ENCODE measurements at regions not wholly inside any gene's neighbourhood (a gene's known extent, or its start where the extent isn't known, plus 50 kb on each side); places are given as distances from the start of the nearest gene placed in this dataset.

DNA sequence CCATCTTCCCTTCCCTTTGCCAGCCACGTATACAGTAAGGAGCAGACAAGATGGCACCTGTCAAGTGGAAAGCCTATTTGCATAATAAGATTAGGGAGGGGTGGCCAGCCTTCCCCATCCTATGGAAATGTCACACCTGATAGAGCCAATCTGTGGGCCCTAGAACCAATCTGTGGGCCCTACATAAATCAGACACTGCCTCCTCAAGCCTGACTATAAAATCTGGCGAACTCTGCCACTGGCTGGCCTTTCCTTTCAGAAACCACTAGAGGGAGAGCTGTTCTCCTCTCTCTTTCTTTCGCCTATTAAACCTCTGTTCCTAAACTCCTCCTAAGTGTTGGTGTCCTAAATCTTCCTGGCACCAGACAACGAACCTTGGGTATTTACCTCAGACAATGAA lies 231.5 kb upstream of the KLHL1 start:
- no peaks in the 10 kb centered on the region for H3K4me1 ChIP-seq (ENCODE audit: control insufficient read depth, insufficient read depth, low read length)
- no peak overlapping the region for H3K9ac ChIP-seq (ENCODE audit: low read length)
- H3K27me3 ChIP-seq (replicated peaks; ENCODE audit: control insufficient read depth, insufficient read depth, low read length) = no peaks in the 10 kb centered on the region
- no peak overlapping the region for H3K4me3 ChIP-seq (ENCODE audit: low read length)
- H3K9me3 ChIP-seq (ENCODE audit: control insufficient read depth, low read length) = no peaks in the 10 kb centered on the region
- no peaks in the 10 kb centered on the region for H3K36me3 ChIP-seq (ENCODE audit: control insufficient read depth, insufficient read depth, low read length, severe bottlenecking)
- peak; percentile 10 for DNase-seq (ENCODE audit: low read depth)

- Histone ChIP-seq H3K4me3 (ENCODE audit: low read length) (no peak overlapping the region), H3K9me3 (ENCODE audit: control insufficient read depth, low read length) (no peaks in the 10 kb centered on the region), H3K4me1 (ENCODE audit: control insufficient read depth, insufficient read depth, low read length) (no peaks in the 10 kb centered on the region), H3K27me3 (replicated peaks; ENCODE audit: control insufficient read depth, insufficient read depth, low read length) (no peaks in the 10 kb centered on the region), H3K36me3 (ENCODE audit: control insufficient read depth, insufficient read depth, low read length, severe bottlenecking) (no peaks in the 10 kb centered on the region), H3K9ac (ENCODE audit: low read length) (no peak overlapping the region)
- no peak for DNase-seq (ENCODE audit: low read depth)
Measured at GRCh38 chr13:70338609-70339008, 230.4 kb upstream of the KLHL1 start.

- H3K4me3 ChIP-seq (ENCODE audit: low read length) = no peak overlapping the region
- no peaks in the 10 kb centered on the region for H3K4me1 ChIP-seq (ENCODE audit: control insufficient read depth, insufficient read depth, low read length)
- no peaks in the 10 kb centered on the region for H3K27me3 ChIP-seq (replicated peaks; ENCODE audit: control insufficient read depth, insufficient read depth, low read length)
Measured at GRCh38 chr13:70336866-70337265, 228.6 kb upstream of the KLHL1 start.

DNA sequence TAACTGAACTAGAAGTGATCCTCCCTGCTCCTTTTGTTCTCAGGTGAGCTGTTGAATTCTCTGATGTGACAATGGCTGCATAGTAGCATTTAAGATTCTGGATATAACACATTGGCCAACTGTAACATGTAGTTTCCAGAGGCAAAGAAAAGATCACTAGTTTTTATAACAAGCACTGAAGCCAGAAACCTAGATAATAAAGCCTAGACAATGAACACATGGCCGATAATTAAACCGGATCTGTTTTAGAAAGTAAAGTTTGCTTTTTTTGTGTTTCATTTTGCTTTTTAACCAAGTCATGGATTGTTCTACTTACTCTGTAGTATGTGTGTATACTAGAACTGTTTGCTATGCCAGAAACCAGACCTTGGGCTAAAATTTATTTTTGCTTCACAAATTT lies 225.5 kb upstream of the KLHL1 start:
- no peaks in the 10 kb centered on the region for H3K4me1 ChIP-seq (ENCODE audit: control insufficient read depth, insufficient read depth, low read length)

More at GRCh38 chr13:70336866-70337265, 228.6 kb upstream of the KLHL1 start:
- no peak overlapping the region for H3K9ac ChIP-seq (ENCODE audit: low read length)
- H3K36me3 ChIP-seq (ENCODE audit: control insufficient read depth, insufficient read depth, low read length, severe bottlenecking) = no peaks in the 10 kb centered on the region
- H3K9me3 ChIP-seq (ENCODE audit: control insufficient read depth, low read length) = no peaks in the 10 kb centered on the region
- DNase-seq (ENCODE audit: low read depth) = no peak

DNA sequence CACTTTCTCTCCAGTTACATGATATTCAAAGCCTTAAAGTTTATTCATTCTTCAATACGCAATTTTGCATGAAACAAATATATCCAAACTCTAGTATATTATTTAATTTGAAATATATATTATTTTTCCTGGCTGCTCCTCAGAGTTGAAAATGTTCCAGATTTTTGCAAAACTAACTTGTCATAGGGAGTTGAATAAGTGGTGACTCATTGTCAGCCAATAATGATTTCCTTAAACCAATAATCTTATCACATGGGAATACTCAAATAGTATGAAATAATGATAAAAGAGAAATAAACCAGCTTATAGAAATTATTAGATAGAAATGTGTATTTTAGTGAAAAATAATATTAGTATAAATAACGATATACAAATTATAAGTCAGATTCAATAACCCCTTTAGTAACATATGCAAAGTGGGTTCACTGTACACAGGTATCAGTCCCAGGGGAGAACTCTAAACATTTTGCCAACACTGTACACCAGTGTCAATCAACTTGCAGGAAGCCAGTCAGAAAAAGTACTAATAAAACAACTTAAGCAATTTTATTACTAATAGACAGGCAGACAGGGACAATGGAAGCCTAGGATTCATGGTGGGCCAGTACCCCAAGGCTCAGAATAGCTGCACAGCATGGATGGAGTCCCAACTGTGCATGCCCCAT lies 222.6 kb upstream of the KLHL1 start:
- Histone ChIP-seq H3K9me3 (ENCODE audit: control insufficient read depth, low read length) (no peaks in the 10 kb centered on the region), H3K36me3 (ENCODE audit: control insufficient read depth, insufficient read depth, low read length, severe bottlenecking) (no peaks in the 10 kb centered on the region), H3K4me1 (ENCODE audit: control insufficient read depth, insufficient read depth, low read length) (no peaks in the 10 kb centered on the region), H3K4me3 (ENCODE audit: low read length) (no peak overlapping the region), H3K9ac (ENCODE audit: low read length) (no peak overlapping the region), H3K27me3 (replicated peaks; ENCODE audit: control insufficient read depth, insufficient read depth, low read length) (no peaks in the 10 kb centered on the region)
- no peak for DNase-seq (ENCODE audit: low read depth)

More for the DNA sequence above, 225.5 kb upstream of the KLHL1 start:
- Histone ChIP-seq H3K27me3 (replicated peaks; ENCODE audit: control insufficient read depth, insufficient read depth, low read length) (no peaks in the 10 kb centered on the region), H3K9me3 (ENCODE audit: control insufficient read depth, low read length) (no peaks in the 10 kb centered on the region), H3K36me3 (ENCODE audit: control insufficient read depth, insufficient read depth, low read length, severe bottlenecking) (no peaks in the 10 kb centered on the region), H3K4me3 (ENCODE audit: low read length) (no peak overlapping the region), H3K9ac (ENCODE audit: low read length) (no peak overlapping the region)
- DNase-seq (ENCODE audit: low read depth) = no peak

DNA sequence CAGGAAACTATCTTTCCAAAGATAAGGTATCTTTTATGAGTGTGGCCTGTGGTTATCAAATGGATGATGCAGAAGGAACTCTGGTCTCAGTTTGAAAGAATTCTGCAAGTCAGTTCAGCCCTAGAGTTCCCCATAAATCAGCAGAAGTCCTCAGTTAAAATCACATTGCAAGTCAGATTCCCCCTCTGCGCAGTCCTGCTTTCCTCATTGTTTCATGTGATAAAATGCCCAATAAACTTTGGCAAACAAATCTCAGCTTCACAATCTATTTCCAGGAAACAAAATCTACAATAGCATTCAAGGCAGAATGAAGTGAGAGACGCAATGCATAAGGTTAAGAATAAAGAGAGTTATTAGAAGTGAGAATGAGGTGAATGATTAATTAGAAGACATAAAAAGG lies 216.3 kb upstream of the KLHL1 start:
- H3K36me3 ChIP-seq (ENCODE audit: control insufficient read depth, insufficient read depth, low read length, severe bottlenecking) = no peaks in the 10 kb centered on the region
- no peaks in the 10 kb centered on the region for H3K9me3 ChIP-seq (ENCODE audit: control insufficient read depth, low read length)
- H3K4me1 ChIP-seq (ENCODE audit: control insufficient read depth, insufficient read depth, low read length) = no peaks in the 10 kb centered on the region
- no peak overlapping the region for H3K4me3 ChIP-seq (ENCODE audit: low read length)
- no peak for DNase-seq (ENCODE audit: low read depth)
- H3K27me3 ChIP-seq (replicated peaks; ENCODE audit: control insufficient read depth, insufficient read depth, low read length) = no peaks in the 10 kb centered on the region
- H3K9ac ChIP-seq (ENCODE audit: low read length) = no peak overlapping the region

DNA sequence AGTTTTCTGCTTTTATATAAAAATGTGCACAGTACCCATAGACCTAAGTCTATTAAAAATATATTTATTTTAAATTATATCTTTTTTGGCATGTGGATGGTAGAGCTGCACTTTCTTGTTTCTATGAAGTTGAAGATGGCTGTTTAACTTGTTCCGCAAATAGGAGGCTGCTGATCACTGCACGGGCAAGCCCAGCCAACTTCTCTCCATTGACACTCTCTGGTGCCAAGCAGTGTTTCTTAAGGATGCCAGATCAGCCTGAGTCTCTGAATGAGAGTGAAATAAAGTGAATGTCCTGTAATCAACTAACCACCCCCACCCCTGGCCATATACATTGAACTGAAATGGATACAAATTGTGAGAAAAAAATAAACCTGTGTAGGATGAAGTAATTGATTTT lies 202.9 kb upstream of the KLHL1 start:
- Histone ChIP-seq H3K27me3 (replicated peaks; ENCODE audit: control insufficient read depth, insufficient read depth, low read length) (no peaks in the 10 kb centered on the region), H3K9me3 (ENCODE audit: control insufficient read depth, low read length) (no peaks in the 10 kb centered on the region), H3K4me3 (ENCODE audit: low read length) (no peak overlapping the region), H3K4me1 (ENCODE audit: control insufficient read depth, insufficient read depth, low read length) (no peaks in the 10 kb centered on the region), H3K9ac (ENCODE audit: low read length) (no peak overlapping the region), H3K36me3 (ENCODE audit: control insufficient read depth, insufficient read depth, low read length, severe bottlenecking) (no peaks in the 10 kb centered on the region)
- no peak for DNase-seq (ENCODE audit: low read depth)

DNA sequence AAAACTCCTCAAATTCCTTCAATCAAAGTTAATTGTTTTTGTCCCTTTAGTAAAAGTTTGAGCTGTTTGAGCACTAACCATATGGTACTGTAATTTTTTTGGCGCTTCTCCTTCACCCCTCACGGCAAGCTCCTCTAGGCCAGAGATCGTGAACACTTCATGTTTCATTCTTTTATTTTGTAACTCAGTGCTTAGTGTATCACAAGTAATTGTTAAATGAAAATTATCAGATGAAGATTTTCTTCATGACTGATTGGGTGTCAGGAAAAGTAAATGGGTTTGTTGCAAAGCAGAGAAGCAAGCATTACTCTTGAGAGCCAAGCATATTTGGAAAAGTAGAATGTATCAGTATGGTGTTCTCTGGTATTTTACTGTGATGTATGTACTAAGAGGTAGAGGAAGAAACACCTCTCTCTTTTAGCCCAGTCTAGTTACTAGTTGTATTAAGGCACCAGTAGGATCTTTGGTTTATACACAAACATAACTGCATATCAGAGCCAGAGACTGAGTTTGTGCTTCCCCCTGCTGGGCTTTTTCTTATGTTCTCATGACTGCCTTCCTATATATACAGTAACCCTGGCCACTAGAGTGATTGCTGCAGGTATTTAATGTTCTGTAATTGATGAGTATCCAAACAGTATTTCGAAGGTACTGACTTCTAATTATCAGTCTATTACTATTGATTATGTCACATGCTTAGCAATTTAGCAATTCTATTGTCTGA lies 202.3 kb upstream of the KLHL1 start:
- Histone ChIP-seq H3K36me3 (ENCODE audit: control insufficient read depth, insufficient read depth, low read length, severe bottlenecking) (no peaks in the 10 kb centered on the region), H3K4me1 (ENCODE audit: control insufficient read depth, insufficient read depth, low read length) (no peaks in the 10 kb centered on the region), H3K27me3 (replicated peaks; ENCODE audit: control insufficient read depth, insufficient read depth, low read length) (no peaks in the 10 kb centered on the region), H3K9ac (ENCODE audit: low read length) (no peak overlapping the region), H3K9me3 (ENCODE audit: control insufficient read depth, low read length) (no peaks in the 10 kb centered on the region), H3K4me3 (ENCODE audit: low read length) (no peak overlapping the region)
- no peak for DNase-seq (ENCODE audit: low read depth)

DNA sequence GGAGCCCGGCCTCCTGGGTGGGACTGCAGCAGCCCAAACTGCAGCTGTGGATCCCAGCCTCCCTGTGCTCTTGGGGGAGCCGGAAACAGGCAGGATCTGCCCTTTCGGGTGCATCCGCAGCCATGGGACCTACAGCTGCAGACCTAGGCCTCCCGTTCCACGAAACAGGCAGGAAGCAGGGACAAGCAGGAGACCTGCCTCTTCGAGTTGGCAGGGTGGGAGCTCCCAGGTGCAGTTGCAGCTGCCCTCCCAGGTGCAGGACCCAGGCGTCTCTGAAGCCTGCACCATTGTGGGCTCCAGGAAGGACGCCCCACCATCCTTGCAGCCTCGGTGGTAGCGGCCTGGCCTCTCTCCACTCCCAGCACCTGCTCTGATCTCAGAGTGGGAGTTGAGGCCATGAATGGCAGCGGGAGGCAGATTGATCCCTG lies 189.0 kb upstream of the KLHL1 start:
- Histone ChIP-seq H3K4me3 (ENCODE audit: low read length) (no peak overlapping the region), H3K4me1 (ENCODE audit: control insufficient read depth, insufficient read depth, low read length) (no peaks in the 10 kb centered on the region), H3K9ac (ENCODE audit: low read length) (no peak overlapping the region), H3K27me3 (replicated peaks; ENCODE audit: control insufficient read depth, insufficient read depth, low read length) (no peaks in the 10 kb centered on the region), H3K9me3 (ENCODE audit: control insufficient read depth, low read length) (peaks cover 12% of the 10 kb centered on the region), H3K36me3 (ENCODE audit: control insufficient read depth, insufficient read depth, low read length, severe bottlenecking) (no peaks in the 10 kb centered on the region)
- no peak for DNase-seq (ENCODE audit: low read depth)

- no peaks in the 10 kb centered on the region for H3K27me3 ChIP-seq (replicated peaks; ENCODE audit: control insufficient read depth, insufficient read depth, low read length)
- H3K9me3 ChIP-seq (ENCODE audit: control insufficient read depth, low read length) = no peaks in the 10 kb centered on the region
- no peaks in the 10 kb centered on the region for H3K36me3 ChIP-seq (ENCODE audit: control insufficient read depth, insufficient read depth, low read length, severe bottlenecking)
- no peak overlapping the region for H3K9ac ChIP-seq (ENCODE audit: low read length)
- no peak for DNase-seq (ENCODE audit: low read depth)
- H3K4me1 ChIP-seq (ENCODE audit: control insufficient read depth, insufficient read depth, low read length) = no peaks in the 10 kb centered on the region
- H3K4me3 ChIP-seq (ENCODE audit: low read length) = no peak overlapping the region
Measured at GRCh38 chr13:70284371-70284770, 176.1 kb upstream of the KLHL1 start.

- peaks cover 3% of the 10 kb centered on the region for H3K9me3 ChIP-seq (ENCODE audit: control insufficient read depth, low read length)
Measured at GRCh38 chr13:70275841-70276240, 167.6 kb upstream of the KLHL1 start.

More at GRCh38 chr13:70275841-70276240, 167.6 kb upstream of the KLHL1 start:
- Histone ChIP-seq H3K27me3 (replicated peaks; ENCODE audit: control insufficient read depth, insufficient read depth, low read length) (no peaks in the 10 kb centered on the region), H3K9ac (ENCODE audit: low read length) (no peak overlapping the region), H3K4me3 (ENCODE audit: low read length) (no peak overlapping the region), H3K36me3 (ENCODE audit: control insufficient read depth, insufficient read depth, low read length, severe bottlenecking) (no peaks in the 10 kb centered on the region), H3K4me1 (ENCODE audit: control insufficient read depth, insufficient read depth, low read length) (no peaks in the 10 kb centered on the region)
- DNase-seq (ENCODE audit: low read depth) = no peak

Measured in adipocyte (in vitro differentiated cells).